ENCODE measurements at regions not wholly inside any gene's neighbourhood (a gene's known extent, or its start where the extent isn't known, plus 50 kb on each side); places are given as distances from the start of the nearest gene placed in this dataset.

DNA sequence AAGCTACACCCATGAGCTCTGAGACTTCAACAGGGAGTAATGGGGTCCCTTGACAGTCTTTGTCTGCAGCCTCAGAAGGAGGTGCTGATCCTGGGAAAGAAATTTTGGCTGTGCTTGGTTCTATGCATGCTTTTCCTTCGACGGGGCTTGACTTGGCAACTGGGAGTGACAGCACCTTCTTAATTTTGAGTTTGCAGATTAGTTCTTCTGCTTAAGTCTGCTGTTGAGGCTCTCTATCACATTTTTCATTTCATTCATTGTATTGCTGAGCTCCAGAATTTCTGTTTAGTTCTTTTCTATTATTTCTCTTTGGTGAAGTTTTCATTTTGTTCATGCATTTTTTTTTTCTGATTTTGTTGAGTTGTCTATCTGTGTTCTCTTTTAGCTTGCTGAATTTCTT lies 125.6 kb downstream of the SNX19 start:
- H3K9me3 ChIP-seq (ENCODE audit: control insufficient read depth, low read length, poor library complexity, severe bottlenecking): no peaks in the 10 kb centered on the region
- no peaks in the 10 kb centered on the region for H3K36me3 Mint-ChIP-seq (ENCODE audit: low read depth)
- ATAC-seq (no peak), DNase-seq (no peak)
- H3K4me3 Mint-ChIP-seq: no peak overlapping the region
- H3K4me1 Mint-ChIP-seq: no peaks in the 10 kb centered on the region
- H3K27ac Mint-ChIP-seq: no peak overlapping the region
- H3K27me3 Mint-ChIP-seq: peaks cover 29% of the 10 kb centered on the region

DNA sequence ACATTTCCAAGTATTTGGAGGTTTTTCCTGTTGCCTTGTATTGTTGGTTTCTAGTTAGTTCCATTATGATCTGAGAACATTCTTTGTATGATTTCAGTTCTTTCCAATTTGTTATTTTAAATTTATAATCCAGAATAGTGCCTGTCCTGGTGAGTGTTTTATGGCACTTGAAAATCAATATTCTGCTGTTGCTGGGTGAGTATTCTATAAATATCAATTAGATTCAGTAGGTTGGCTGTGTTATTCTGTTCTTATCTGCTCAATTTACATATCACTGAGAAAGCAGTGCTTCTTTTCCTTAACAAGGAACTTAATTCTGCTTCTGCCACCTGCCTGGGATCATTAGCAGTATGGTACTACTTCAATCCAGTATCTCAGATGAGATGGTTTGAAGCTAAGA lies 123.5 kb downstream of the SNX19 start:
- ATAC-seq: no peak
- Mint-ChIP-seq H3K27ac (no peak overlapping the region), H3K27me3 (peaks cover 22% of the 10 kb centered on the region), H3K36me3 (ENCODE audit: low read depth) (no peaks in the 10 kb centered on the region), H3K4me1 (no peaks in the 10 kb centered on the region), H3K4me3 (no peak overlapping the region)
- no peak for DNase-seq
- no peaks in the 10 kb centered on the region for H3K9me3 ChIP-seq (ENCODE audit: control insufficient read depth, low read length, poor library complexity, severe bottlenecking)

DNA sequence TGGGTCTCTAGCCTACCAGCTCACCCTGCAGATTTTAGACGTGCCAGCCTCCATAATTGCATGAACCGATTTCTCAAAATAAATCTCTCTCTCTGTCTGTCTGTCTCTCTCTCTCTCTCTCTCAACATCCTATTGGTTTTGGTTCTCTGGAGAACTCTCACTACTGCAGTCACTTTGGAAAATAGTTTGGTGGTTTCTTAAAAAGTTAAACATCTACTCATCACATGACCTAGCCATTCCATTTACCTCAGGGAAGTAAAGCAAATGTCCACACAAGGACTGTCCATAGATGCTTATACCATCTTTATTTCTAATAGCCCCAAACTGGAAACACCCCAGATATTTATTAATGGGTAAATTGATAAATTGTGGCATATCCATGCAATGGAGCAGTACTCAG lies 119.5 kb downstream of the SNX19 start:
- no peak overlapping the region for H3K27ac Mint-ChIP-seq
- peaks cover 29% of the 10 kb centered on the region for H3K27me3 Mint-ChIP-seq
- no peaks in the 10 kb centered on the region for H3K4me1 Mint-ChIP-seq
- no peak overlapping the region for H3K4me3 Mint-ChIP-seq
- no peaks in the 10 kb centered on the region for H3K36me3 Mint-ChIP-seq (ENCODE audit: low read depth)
- DNase-seq (no peak), ATAC-seq (no peak)
- no peaks in the 10 kb centered on the region for H3K9me3 ChIP-seq (ENCODE audit: control insufficient read depth, low read length, poor library complexity, severe bottlenecking)

DNA sequence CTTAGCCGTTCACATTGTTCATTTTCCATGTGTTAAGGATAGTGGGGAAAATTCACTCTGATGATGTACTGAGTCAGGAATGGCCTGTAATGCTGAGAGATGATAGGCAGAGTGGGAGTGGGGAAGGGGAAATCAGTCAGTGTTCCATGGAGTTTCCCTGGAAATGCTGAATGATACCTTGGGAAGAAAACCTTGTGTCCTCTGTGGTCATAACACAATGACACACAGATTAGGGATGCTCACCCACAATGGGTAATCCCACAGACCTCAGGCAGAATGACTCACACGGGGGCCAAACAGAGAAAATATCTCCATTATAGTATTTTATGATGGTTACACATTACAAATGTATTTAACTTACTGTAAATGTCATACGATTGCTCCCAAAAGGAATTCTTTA lies 118.0 kb downstream of the SNX19 start:
- no peak for ATAC-seq
- H3K4me3 Mint-ChIP-seq: no peak overlapping the region
- no peak overlapping the region for H3K27ac Mint-ChIP-seq

DNA sequence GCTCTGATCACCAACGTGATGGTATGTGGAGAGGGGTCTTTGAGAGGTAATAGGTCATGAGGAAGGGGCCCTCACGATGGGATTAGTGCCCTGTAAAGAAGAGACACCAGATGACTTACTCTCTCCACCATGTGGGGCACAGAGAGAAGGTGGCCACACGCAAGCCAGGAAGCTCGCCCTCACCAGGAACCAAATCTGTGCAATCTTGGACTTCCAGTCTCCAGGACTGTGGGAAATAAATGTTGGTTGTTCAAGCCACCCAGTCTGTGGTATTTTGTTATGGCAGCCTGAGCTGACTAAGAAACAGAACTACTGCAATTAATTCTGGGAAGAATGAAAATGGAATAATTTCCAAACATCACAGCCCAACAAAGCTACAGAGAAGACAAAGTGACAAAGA lies 117.5 kb downstream of the SNX19 start:
- H3K27me3 Mint-ChIP-seq: peaks cover 30% of the 10 kb centered on the region
- no peak overlapping the region for H3K4me3 Mint-ChIP-seq
- H3K9me3 ChIP-seq (ENCODE audit: control insufficient read depth, low read length, poor library complexity, severe bottlenecking): no peaks in the 10 kb centered on the region
- no peak for ATAC-seq
- no peaks in the 10 kb centered on the region for H3K4me1 Mint-ChIP-seq
- no peak overlapping the region for H3K27ac Mint-ChIP-seq
- no peak for DNase-seq
- no peaks in the 10 kb centered on the region for H3K36me3 Mint-ChIP-seq (ENCODE audit: low read depth)

More for the DNA sequence above, 118.0 kb downstream of the SNX19 start:
- no peaks in the 10 kb centered on the region for H3K9me3 ChIP-seq (ENCODE audit: control insufficient read depth, low read length, poor library complexity, severe bottlenecking)
- Mint-ChIP-seq H3K4me1 (no peaks in the 10 kb centered on the region), H3K27me3 (peaks cover 30% of the 10 kb centered on the region), H3K36me3 (ENCODE audit: low read depth) (no peaks in the 10 kb centered on the region)
- no peak for DNase-seq

- peaks cover 36% of the 10 kb centered on the region for H3K27me3 Mint-ChIP-seq
- no peaks in the 10 kb centered on the region for H3K4me1 Mint-ChIP-seq
- no peak for ATAC-seq
Measured at GRCh38 chr11:130801333-130802122, 114.8 kb downstream of the SNX19 start.

DNA sequence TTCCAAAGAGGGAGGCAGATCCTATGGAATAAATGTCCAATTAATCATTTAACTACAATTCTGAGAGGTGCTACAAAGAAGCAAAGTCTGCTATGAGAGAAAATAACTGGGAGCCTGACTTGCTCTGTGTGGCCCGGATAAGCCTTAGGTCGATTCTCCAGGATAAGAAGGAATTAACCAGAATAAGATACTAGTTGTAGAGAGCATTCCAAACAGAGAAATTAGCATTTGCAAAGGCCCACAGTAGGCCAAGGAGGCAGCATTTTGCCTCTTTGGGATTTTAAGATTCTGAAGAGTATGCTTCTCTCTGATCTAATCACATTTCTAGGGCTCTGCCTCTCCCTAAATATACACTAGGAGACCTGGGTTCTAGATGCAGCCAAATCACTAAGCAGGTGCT lies 113.7 kb downstream of the SNX19 start:
- Mint-ChIP-seq H3K36me3 (ENCODE audit: low read depth) (no peaks in the 10 kb centered on the region), H3K27me3 (peaks cover 36% of the 10 kb centered on the region), H3K4me3 (no peak overlapping the region), H3K27ac (no peak overlapping the region), H3K4me1 (no peaks in the 10 kb centered on the region)
- H3K9me3 ChIP-seq (ENCODE audit: control insufficient read depth, low read length, poor library complexity, severe bottlenecking): no peaks in the 10 kb centered on the region
- DNase-seq: no peak
- no peak for ATAC-seq

More at GRCh38 chr11:130801333-130802122, 114.8 kb downstream of the SNX19 start:
- Mint-ChIP-seq H3K4me3 (no peak overlapping the region), H3K27ac (no peak overlapping the region), H3K36me3 (ENCODE audit: low read depth) (no peaks in the 10 kb centered on the region)
- no peak for DNase-seq
- no peaks in the 10 kb centered on the region for H3K9me3 ChIP-seq (ENCODE audit: control insufficient read depth, low read length, poor library complexity, severe bottlenecking)

- ATAC-seq (no peak), DNase-seq (no peak)
- H3K27ac Mint-ChIP-seq: no peak overlapping the region
- no peaks in the 10 kb centered on the region for H3K36me3 Mint-ChIP-seq (ENCODE audit: low read depth)
- H3K27me3 Mint-ChIP-seq: peaks cover 36% of the 10 kb centered on the region
- no peaks in the 10 kb centered on the region for H3K4me1 Mint-ChIP-seq
- H3K4me3 Mint-ChIP-seq: no peak overlapping the region
- H3K9me3 ChIP-seq (ENCODE audit: control insufficient read depth, low read length, poor library complexity, severe bottlenecking): no peaks in the 10 kb centered on the region
Measured at GRCh38 chr11:130804306-130805076, 111.8 kb downstream of the SNX19 start.

GRCh38 chr11:130806746-130807145 lies 109.5 kb downstream of the SNX19 start:
- Mint-ChIP-seq H3K4me1 (no peaks in the 10 kb centered on the region), H3K27me3 (peaks cover 33% of the 10 kb centered on the region), H3K4me3 (no peak overlapping the region), H3K27ac (no peak overlapping the region), H3K36me3 (ENCODE audit: low read depth) (no peaks in the 10 kb centered on the region)
- no peaks in the 10 kb centered on the region for H3K9me3 ChIP-seq (ENCODE audit: control insufficient read depth, low read length, poor library complexity, severe bottlenecking)
- ATAC-seq: no peak
- DNase-seq: no peak

- Mint-ChIP-seq H3K4me3 (no peak overlapping the region), H3K27me3 (peaks cover 36% of the 10 kb centered on the region), H3K36me3 (ENCODE audit: low read depth) (no peaks in the 10 kb centered on the region), H3K4me1 (no peaks in the 10 kb centered on the region), H3K27ac (no peak overlapping the region)
- no peaks in the 10 kb centered on the region for H3K9me3 ChIP-seq (ENCODE audit: control insufficient read depth, low read length, poor library complexity, severe bottlenecking)
- ATAC-seq: no peak
- no peak for DNase-seq
Measured at GRCh38 chr11:130808541-130808940, 107.7 kb downstream of the SNX19 start.

GRCh38 chr11:130813196-130813595 lies 103.1 kb downstream of the SNX19 start:
- no peak for DNase-seq
- Mint-ChIP-seq H3K27ac (no peak overlapping the region), H3K4me3 (no peak overlapping the region), H3K4me1 (no peaks in the 10 kb centered on the region), H3K27me3 (peaks cover 65% of the 10 kb centered on the region), H3K36me3 (ENCODE audit: low read depth) (no peaks in the 10 kb centered on the region)
- no peak for ATAC-seq
- H3K9me3 ChIP-seq (ENCODE audit: control insufficient read depth, low read length, poor library complexity, severe bottlenecking): no peaks in the 10 kb centered on the region

DNA sequence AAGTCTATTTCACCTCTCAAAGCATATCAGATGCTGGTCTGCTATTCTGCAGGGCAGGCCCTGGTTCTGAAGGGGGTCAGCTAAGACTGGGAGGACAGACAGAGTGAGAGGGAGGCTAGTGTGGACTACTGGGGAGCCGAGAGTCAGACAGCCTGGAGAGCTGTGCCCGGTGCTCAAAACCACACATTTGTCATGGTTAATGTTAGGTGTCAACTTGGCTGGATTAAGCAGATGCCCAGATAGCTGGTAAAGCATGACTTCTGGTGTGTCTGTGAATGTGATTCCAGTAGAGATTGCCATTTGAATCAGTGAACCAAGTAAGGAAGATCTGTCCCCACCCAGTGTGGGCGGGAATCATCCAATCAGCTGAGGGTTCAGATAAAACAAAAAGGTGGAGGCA lies 102.6 kb downstream of the SNX19 start:
- DNase-seq (no peak), ATAC-seq (no peak)
- Mint-ChIP-seq H3K4me1 (no peaks in the 10 kb centered on the region), H3K27ac (no peak overlapping the region), H3K27me3 (peaks cover 65% of the 10 kb centered on the region), H3K4me3 (no peak overlapping the region), H3K36me3 (ENCODE audit: low read depth) (no peaks in the 10 kb centered on the region)
- H3K9me3 ChIP-seq (ENCODE audit: control insufficient read depth, low read length, poor library complexity, severe bottlenecking): no peaks in the 10 kb centered on the region

- H3K27me3 Mint-ChIP-seq: peaks cover 65% of the 10 kb centered on the region
Measured at GRCh38 chr11:130814440-130815096, 101.7 kb downstream of the SNX19 start.

More at GRCh38 chr11:130814440-130815096, 101.7 kb downstream of the SNX19 start:
- H3K27ac Mint-ChIP-seq: no peak overlapping the region
- H3K9me3 ChIP-seq (ENCODE audit: control insufficient read depth, low read length, poor library complexity, severe bottlenecking): no peaks in the 10 kb centered on the region
- H3K36me3 Mint-ChIP-seq (ENCODE audit: low read depth): no peaks in the 10 kb centered on the region
- DNase-seq (no peak), ATAC-seq (no peak)
- no peak overlapping the region for H3K4me3 Mint-ChIP-seq
- no peaks in the 10 kb centered on the region for H3K4me1 Mint-ChIP-seq

Measured in T-helper 17 cell (primary cell).